OCI-LY1 (cell line): ENCODE measurements at regions not wholly inside any gene's neighbourhood (a gene's known extent, or its start where the extent isn't known, plus 50 kb on each side); places are given as distances from the start of the nearest gene placed in this dataset.

Experiments
- H2AFZ ChIP-seq: fragments of 200-600 bp; sonication (generic), shearing (Covaris generic); 2 replicates; pipeline ENCODE4 v1.6.0; 2014; ENCODE audit warnings: antibody characterized with exemption, mild to moderate bottlenecking, low read length
- H3F3A ChIP-seq: fragments of 200-600 bp; sonication (generic), shearing (Covaris generic); 2 replicates; pipeline ENCODE4 v1.6.0; 2014; ENCODE audit warnings: mild to moderate bottlenecking, antibody characterized with exemption, low read length, moderate library complexity; ENCODE audit not compliant: insufficient read depth
- H3K27ac ChIP-seq: fragments of 200-600 bp; sonication (generic); 2 replicates; pipeline ENCODE4 v1.5.1; 2014; ENCODE audit warnings: low read length, mixed run types, mild to moderate bottlenecking, low read depth; ENCODE audit not compliant: poor library complexity, severe bottlenecking
- H3K27me3 ChIP-seq: fragments of 200-600 bp; sonication (generic); 2 replicates; pipeline ENCODE4 v1.6.0; 2014; ENCODE audit warnings: antibody characterized with exemption, mild to moderate bottlenecking, low read length, moderate library complexity; ENCODE audit not compliant: insufficient read depth
- H3K36me3 ChIP-seq: fragments of 200-600 bp; sonication (generic); 2 replicates; pipeline ENCODE4 v1.6.1; 2014; ENCODE audit warnings: mild to moderate bottlenecking, antibody characterized with exemption, low read length, moderate library complexity, mixed read lengths; ENCODE audit not compliant: insufficient read depth
- H3K4me1 ChIP-seq: fragments of 200-600 bp; sonication (generic); 2 replicates; pipeline ENCODE4 v1.5.1; 2014; ENCODE audit warnings: mild to moderate bottlenecking, low read length, moderate library complexity; ENCODE audit not compliant: insufficient read depth, severe bottlenecking
- H3K4me2 ChIP-seq: fragments of 200-600 bp; sonication (generic), shearing (Covaris generic); 2 replicates; pipeline ENCODE4 v1.6.1; 2014; ENCODE audit warnings: low read length
- H3K4me3 ChIP-seq: fragments of 200-600 bp; sonication (generic); 2 replicates; pipeline ENCODE4 v1.5.1; 2014; ENCODE audit warnings: low read length, low read depth, mild to moderate bottlenecking, mixed read lengths; ENCODE audit not compliant: poor library complexity, severe bottlenecking
- H3K79me2 ChIP-seq: fragments of 200-600 bp; shearing (Covaris generic); 2 replicates; pipeline ENCODE4 v1.6.1; 2016; ENCODE audit warnings: mixed run types, low read length, mixed read lengths; ENCODE audit not compliant: insufficient read depth
- H3K9ac ChIP-seq: fragments of 200-600 bp; sonication (generic), shearing (Covaris generic); 2 replicates; pipeline ENCODE4 v1.6.1; 2014; ENCODE audit warnings: mild to moderate bottlenecking, low read length, mixed read lengths
- H3K9me2 ChIP-seq: fragments of 200-600 bp; sonication (generic), shearing (Covaris generic); 2 replicates; pipeline ENCODE4 v1.6.1; 2014; ENCODE audit warnings: low read depth, mild to moderate bottlenecking, low read length, mixed read lengths
- H3K9me3 ChIP-seq: fragments of 200-600 bp; shearing (Covaris generic); 2 replicates; pipeline ENCODE4 v1.6.1; 2014; ENCODE audit warnings: low read length, mixed read lengths
- H4K20me1 ChIP-seq: fragments of 200-600 bp; sonication (generic), shearing (Covaris generic); 2 replicates; pipeline ENCODE4 v1.6.0; 2016; ENCODE audit warnings: mild to moderate bottlenecking, low read length; ENCODE audit not compliant: insufficient read depth
- CTCF ChIP-seq: fragments of 200-600 bp; sonication (generic), shearing (Covaris generic); IDR thresholded peaks from 2 replicates; pipeline ENCODE4 v1.5.1; 2017; ENCODE audit warnings: mild to moderate bottlenecking, antibody characterized with exemption, low read length, moderate library complexity, mixed read lengths
- EZH2 ChIP-seq: fragments of 200-600 bp; sonication (generic), shearing (Covaris generic); IDR thresholded peaks from 2 replicates; pipeline ENCODE4 v1.8.0; 2017; ENCODE audit warnings: borderline replicate concordance, mixed run types, mild to moderate bottlenecking, antibody characterized with exemption, low read length, moderate library complexity, mixed read lengths

GRCh38 chr10:84704101-84704500, 375.7 kb downstream of the CCSER2 start:
- H3K27ac ChIP-seq = no peak overlapping the region
- no peaks in the 10 kb centered on the region for H3K36me3 ChIP-seq
- no peak overlapping the region for H3K9ac ChIP-seq
- no peak for TF ChIP-seq CTCF
- no peak for TF ChIP-seq EZH2
- no peak overlapping the region for H3K4me3 ChIP-seq
- H3K27me3 ChIP-seq = no peaks in the 10 kb centered on the region
- no peaks in the 10 kb centered on the region for H3K4me1 ChIP-seq
- H3F3A ChIP-seq = no peaks in the 10 kb centered on the region
- H4K20me1 ChIP-seq = no peaks in the 10 kb centered on the region
- no peaks in the 10 kb centered on the region for H3K9me2 ChIP-seq
- no peak overlapping the region for H3K4me2 ChIP-seq
- no peak overlapping the region for H2AFZ ChIP-seq
- no peaks in the 10 kb centered on the region for H3K9me3 ChIP-seq
- H3K79me2 ChIP-seq = no peaks in the 10 kb centered on the region

DNA sequence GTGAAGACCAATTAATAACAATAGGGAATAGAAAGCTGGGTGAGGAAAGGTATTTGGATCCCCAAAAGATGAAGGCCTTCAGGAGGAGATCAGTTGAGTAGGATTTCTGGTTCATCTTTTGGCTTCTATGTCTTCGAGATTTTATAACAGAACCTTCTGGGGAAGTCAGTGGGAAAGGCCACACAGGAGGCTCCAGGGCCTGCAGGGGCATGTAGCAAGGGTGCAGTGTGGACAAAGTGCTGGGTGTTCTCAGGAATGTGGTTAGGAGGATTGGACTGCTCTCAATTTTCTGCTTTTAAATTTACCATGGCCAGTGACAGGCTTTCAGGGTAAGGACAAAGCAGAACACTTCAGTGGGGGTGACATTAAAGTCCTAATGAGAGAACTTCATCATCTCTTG, 378.0 kb downstream of the CCSER2 start:
- Histone ChIP-seq H3F3A (no peaks in the 10 kb centered on the region), H3K4me1 (no peaks in the 10 kb centered on the region), H3K9ac (no peak overlapping the region), H3K27me3 (no peaks in the 10 kb centered on the region), H3K4me2 (no peak overlapping the region), H3K27ac (no peak overlapping the region), H3K79me2 (no peaks in the 10 kb centered on the region), H3K36me3 (no peaks in the 10 kb centered on the region), H3K9me3 (no peaks in the 10 kb centered on the region), H3K4me3 (no peak overlapping the region), H3K9me2 (no peaks in the 10 kb centered on the region), H4K20me1 (no peaks in the 10 kb centered on the region), H2AFZ (no peak overlapping the region)
- TF ChIP-seq CTCF (no peak), EZH2 (no peak)

DNA sequence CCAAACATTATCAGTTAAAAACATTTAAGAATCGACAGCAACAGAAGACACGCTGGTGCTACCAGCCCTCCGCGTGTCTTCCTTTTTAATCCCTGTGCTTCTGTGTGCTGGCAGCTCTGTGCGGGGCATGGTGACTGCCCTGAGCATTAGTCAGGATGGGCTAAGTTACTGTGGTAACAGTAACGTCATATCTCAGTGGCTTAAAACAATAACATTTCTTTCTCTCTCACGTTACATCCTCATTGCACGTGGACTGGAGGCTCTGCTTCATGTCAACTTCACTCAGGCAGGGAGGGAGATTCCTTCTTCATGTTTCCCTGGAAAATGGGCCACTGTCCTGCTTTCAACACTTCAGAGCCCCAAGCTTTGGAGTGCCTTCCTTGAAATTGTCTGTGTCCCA, 378.5 kb downstream of the CCSER2 start:
- Histone ChIP-seq H3F3A (no peaks in the 10 kb centered on the region), H3K79me2 (no peaks in the 10 kb centered on the region), H3K4me3 (no peak overlapping the region), H3K27me3 (no peaks in the 10 kb centered on the region), H3K9me2 (no peaks in the 10 kb centered on the region), H4K20me1 (no peaks in the 10 kb centered on the region), H3K9me3 (no peaks in the 10 kb centered on the region), H3K27ac (no peak overlapping the region), H2AFZ (no peak overlapping the region), H3K9ac (no peak overlapping the region), H3K4me2 (no peak overlapping the region), H3K36me3 (no peaks in the 10 kb centered on the region), H3K4me1 (no peaks in the 10 kb centered on the region)
- no peak for TF ChIP-seq EZH2
- TF ChIP-seq CTCF = no peak
